C4-2B (cell line): ENCODE measurements at regions not wholly inside any gene's neighbourhood (a gene's known extent, or its start where the extent isn't known, plus 50 kb on each side); places are given as distances from the start of the nearest gene placed in this dataset.

Source experiments
- H3K27ac ChIP-seq: fragments of 450-650 bp; 2 replicates; pipeline ENCODE4 v1.5.1; 2017
- CTCF ChIP-seq: fragments of 450-650 bp; conservative IDR thresholded peaks from 2 replicates; pipeline ENCODE4 v1.5.1; 2017; ENCODE audit warnings: mild to moderate bottlenecking
- ZFX ChIP-seq: fragments of 450-650 bp; IDR thresholded peaks from 2 replicates; pipeline ENCODE4 v1.6.1; 2017

DNA sequence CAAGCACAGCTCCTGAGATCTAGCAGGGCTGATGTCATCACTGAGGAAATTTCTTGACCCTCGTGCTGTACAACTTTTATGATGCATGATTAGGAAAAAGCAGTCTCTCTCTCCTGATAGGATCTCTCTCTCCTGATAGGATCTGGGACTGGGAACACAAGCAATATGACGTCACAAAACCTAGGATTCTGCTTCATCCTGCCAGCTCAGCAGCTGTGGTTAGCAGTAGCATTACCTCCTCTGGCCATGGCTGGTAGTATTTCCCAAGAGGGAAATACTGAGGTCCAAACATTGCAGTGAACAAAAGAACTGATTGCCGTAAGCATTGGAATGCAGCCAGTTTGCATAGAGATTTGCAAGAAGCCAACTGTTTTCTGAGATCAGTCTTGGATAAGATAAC lies 521.2 kb upstream of the POU3F3 start:
- H3K27ac ChIP-seq, result no peak overlapping the region
- TF ChIP-seq CTCF (no peak; the same call in 1 of the 2 replicates), ZFX (no peak)

GRCh38 chr2:104337869-104338268 lies 516.0 kb upstream of the POU3F3 start:
- no peak overlapping the region for H3K27ac ChIP-seq
- TF ChIP-seq CTCF, result no peak

DNA sequence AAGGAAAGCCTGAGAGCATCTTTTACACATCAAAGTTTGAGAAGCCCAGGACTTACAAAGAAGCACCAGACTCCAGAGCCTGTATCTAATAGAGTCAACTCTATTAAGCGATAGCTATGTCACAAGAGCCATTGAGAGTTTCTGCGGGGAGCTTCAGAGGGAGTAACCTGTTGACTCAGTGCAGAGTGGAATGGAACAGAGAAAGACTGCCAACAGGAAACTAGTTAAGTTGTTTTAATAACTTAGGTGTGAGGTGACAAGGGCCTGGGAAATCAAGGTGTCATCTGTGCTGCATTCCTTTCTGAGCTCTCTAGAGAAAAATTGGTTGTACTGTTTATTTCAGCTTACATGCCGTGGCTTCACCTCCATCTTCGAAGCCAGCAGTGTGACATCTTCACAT lies 513.8 kb upstream of the POU3F3 start:
- no peak overlapping the region for H3K27ac ChIP-seq
- no peak for TF ChIP-seq CTCF
- no peak for TF ChIP-seq ZFX

GRCh38 chr2:104340879-104341828 lies 512.8 kb upstream of the POU3F3 start:
- TF ChIP-seq CTCF, result no peak
- no peak for TF ChIP-seq ZFX
- H3K27ac ChIP-seq, result no peak overlapping the region

- TF ChIP-seq CTCF, result no peak
- no peak for TF ChIP-seq ZFX
- no peak overlapping the region for H3K27ac ChIP-seq
Measured at GRCh38 chr2:104344306-104344705, 509.6 kb upstream of the POU3F3 start.

DNA sequence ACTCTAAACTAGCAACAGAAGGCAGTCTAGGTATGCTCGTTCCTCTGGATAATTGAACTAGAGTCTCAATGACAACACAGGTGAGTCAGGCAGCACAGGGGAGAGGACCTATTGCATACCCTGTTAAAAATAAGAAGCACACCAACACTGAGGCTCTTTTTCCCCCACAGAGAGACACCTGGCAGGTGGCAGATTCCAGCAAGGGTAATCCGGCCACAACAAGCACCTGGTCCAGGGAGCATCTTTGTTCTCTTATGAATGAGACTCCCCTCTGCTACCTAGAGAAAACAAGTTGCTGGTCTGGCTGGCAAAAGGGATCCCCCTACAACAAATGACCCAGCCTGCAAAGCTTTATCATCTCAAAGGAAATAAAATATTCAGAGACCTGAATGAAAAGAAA lies 508.9 kb upstream of the POU3F3 start:
- H3K27ac ChIP-seq, result no peak overlapping the region
- TF ChIP-seq ZFX (no peak), CTCF (no peak)

DNA sequence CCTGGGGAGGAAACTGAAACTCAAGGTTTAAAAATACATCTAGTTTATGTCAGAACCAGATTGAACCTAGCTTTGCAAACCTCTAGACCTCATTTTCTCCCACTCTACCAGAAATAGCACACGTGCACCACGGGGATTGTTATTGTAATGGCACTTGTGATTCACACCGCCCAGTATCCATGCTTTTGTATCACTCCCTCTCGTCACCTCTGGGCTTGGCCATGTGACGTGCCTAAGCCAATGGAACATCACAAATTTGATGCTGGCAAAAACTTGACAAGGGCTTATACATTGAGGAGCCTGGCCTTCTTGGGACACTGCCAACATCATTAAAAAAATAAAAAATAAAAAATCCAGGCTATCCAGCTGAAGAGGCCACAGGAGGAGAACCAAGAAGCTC lies 495.8 kb upstream of the POU3F3 start:
- TF ChIP-seq CTCF (no peak), ZFX (no peak)
- H3K27ac ChIP-seq, result no peak overlapping the region
